ENCODE measurements at regions not wholly inside any gene's neighbourhood (a gene's known extent, or its start where the extent isn't known, plus 50 kb on each side); places are given as distances from the start of the nearest gene placed in this dataset.
"Not testable (repeated sequence)": the region's sequence is repeated elsewhere in the genome, so short reads cannot be mapped to it uniquely, and the experiment has no call there.

GRCh38 chr6:119728220-119728750, 378.7 kb upstream of the MAN1A1 start:
- 84 to 94% methylated on average over 7 of the region's 7 CpGs for WGBS, 2 donors

GRCh38 chr6:119727504-119728219, 378.1 kb upstream of the MAN1A1 start:
- no peak overlapping the region for H3K27ac ChIP-seq
- WGBS, 2 donors: 58 to 77% methylated on average over 3 of the region's 3 CpGs
- H3K9me3 ChIP-seq: no peaks in the 10 kb centered on the region

More at GRCh38 chr6:119728220-119728750, 378.7 kb upstream of the MAN1A1 start:
- Histone ChIP-seq H3K9me3 (no peaks in the 10 kb centered on the region), H3K27me3 (no peaks in the 10 kb centered on the region), H3K27ac (no peak overlapping the region), H3K4me1 (no peaks in the 10 kb centered on the region), H3K36me3 (no peaks in the 10 kb centered on the region), H3K4me3 (no peak overlapping the region)
- no peak for TF ChIP-seq EP300 (IDR thresholded peaks at IDR 0.05)
- no peak for TF ChIP-seq POLR2A (IDR thresholded peaks at IDR 0.05)
- no peak for TF ChIP-seq CTCF (IDR thresholded peaks at IDR 0.05)
- TF ChIP-seq POLR2AphosphoS5 (IDR thresholded peaks at IDR 0.05): no peak
- no peak for DNase-seq
- intact Hi-C loops (cut with DNase I): no loop called here

GRCh38 chr6:119726912-119727311, 377.4 kb upstream of the MAN1A1 start:
- H3K4me1 ChIP-seq; H3K27me3 ChIP-seq; H3K36me3 ChIP-seq; H3K9me3 ChIP-seq; H3K4me3 ChIP-seq; H3K27ac ChIP-seq; intact Hi-C loops (cut with DNase I); DNase-seq: not testable (repeated sequence)

More at GRCh38 chr6:119727504-119728219, 378.1 kb upstream of the MAN1A1 start:
- intact Hi-C loops (cut with DNase I): no loop called here
- Histone ChIP-seq H3K4me3 (no peak overlapping the region), H3K4me1 (no peaks in the 10 kb centered on the region), H3K27me3 (no peaks in the 10 kb centered on the region), H3K36me3 (no peaks in the 10 kb centered on the region)
- TF ChIP-seq POLR2A (IDR thresholded peaks at IDR 0.05) (no peak), CTCF (IDR thresholded peaks at IDR 0.05) (no peak), EP300 (IDR thresholded peaks at IDR 0.05) (no peak), POLR2AphosphoS5 (IDR thresholded peaks at IDR 0.05) (no peak)
- no peak for DNase-seq

DNA sequence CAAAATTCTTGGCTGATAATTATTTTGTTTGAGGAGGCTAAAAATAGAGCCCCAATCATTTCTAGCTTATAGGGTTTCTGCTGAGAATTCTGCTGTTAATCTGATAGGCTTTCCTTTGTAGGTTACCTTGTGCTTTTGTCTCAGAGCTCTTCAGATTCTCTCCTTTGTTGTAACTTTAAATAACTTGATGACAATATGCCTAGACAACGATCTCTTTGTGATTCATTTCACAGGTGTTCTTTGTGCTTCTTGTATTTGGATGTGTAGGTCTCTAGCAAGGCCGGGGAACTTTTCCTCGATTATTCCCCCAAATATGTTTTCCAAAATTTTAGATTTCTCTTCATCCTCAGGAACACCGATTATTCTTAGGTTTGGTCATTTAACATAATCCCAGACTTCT, 376.5 kb upstream of the MAN1A1 start:
- Histone ChIP-seq H3K27ac (no peak overlapping the region), H3K4me1 (no peaks in the 10 kb centered on the region), H3K4me3 (no peak overlapping the region), H3K27me3 (no peaks in the 10 kb centered on the region), H3K9me3 (no peaks in the 10 kb centered on the region), H3K36me3 (no peaks in the 10 kb centered on the region)
- no peak for TF ChIP-seq POLR2AphosphoS5 (IDR thresholded peaks at IDR 0.05)
- DNase-seq: no peak
- intact Hi-C loops (cut with DNase I): no loop called here
- 87% methylated on average over 4 of the region's 4 CpGs for WGBS, 2 donors

DNA sequence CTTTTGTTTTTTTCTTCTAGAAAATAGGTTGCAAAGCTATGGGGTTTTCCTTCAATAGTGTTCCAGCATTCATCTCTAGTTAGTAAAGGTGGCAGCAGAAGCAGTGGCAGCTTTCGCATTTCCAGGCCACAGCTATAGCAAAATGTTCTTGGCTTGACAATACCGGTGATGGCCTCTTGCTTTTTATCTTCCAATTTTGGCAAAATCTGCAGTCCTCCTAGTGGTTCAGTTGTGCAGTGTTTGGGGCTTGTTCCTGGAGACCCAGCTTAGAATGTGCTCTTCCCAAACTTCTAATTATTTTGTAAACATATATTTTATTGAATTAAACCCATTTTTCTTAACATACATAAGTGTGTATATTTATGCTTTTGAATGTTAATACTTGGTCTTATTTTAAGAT, 370.6 kb upstream of the MAN1A1 start:
- intact Hi-C loops (cut with DNase I): no loop called here
- H3K4me1 ChIP-seq: no peaks in the 10 kb centered on the region
- DNase-seq: no peak
- H3K27ac ChIP-seq: no peak overlapping the region
- no peak overlapping the region for H3K4me3 ChIP-seq
- H3K36me3 ChIP-seq: no peaks in the 10 kb centered on the region
- WGBS, 2 donors: 95 to 96% methylated on average over 2 of the region's 2 CpGs
- no peaks in the 10 kb centered on the region for H3K9me3 ChIP-seq
- no peaks in the 10 kb centered on the region for H3K27me3 ChIP-seq
- TF ChIP-seq EP300 (IDR thresholded peaks at IDR 0.05) (no peak), POLR2A (IDR thresholded peaks at IDR 0.05) (no peak), POLR2AphosphoS5 (IDR thresholded peaks at IDR 0.05) (no peak), CTCF (IDR thresholded peaks at IDR 0.05) (no peak)

DNA sequence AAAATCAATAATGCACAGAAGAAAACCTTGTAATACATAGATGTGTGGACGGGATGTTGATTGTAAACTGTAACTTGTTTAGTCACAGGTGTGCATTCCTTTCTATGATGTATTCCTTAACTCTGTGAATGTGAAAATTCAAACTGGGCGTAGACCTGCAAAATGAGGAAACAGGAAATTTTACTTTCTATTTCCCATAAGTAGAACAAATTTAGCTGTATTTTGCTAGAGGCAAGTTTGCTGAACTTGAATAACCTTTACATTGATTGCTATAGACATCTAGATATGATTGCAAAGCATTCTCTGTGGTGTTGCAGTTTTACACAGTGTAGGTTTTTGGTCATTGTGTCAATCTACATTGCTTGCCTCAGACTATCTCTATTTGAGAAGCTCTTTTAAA, 368.4 kb upstream of the MAN1A1 start:
- no peak for DNase-seq
- WGBS, 2 donors: 44 to 51% methylated on average over 2 of the region's 2 CpGs
- Histone ChIP-seq H3K4me1 (no peaks in the 10 kb centered on the region), H3K27me3 (no peaks in the 10 kb centered on the region), H3K27ac (no peak overlapping the region), H3K36me3 (no peaks in the 10 kb centered on the region), H3K4me3 (no peak overlapping the region), H3K9me3 (no peaks in the 10 kb centered on the region)
- intact Hi-C loops (cut with DNase I): no loop called here
- TF ChIP-seq EP300 (IDR thresholded peaks at IDR 0.05) (no peak), CTCF (IDR thresholded peaks at IDR 0.05) (no peak), POLR2AphosphoS5 (IDR thresholded peaks at IDR 0.05) (no peak), POLR2A (IDR thresholded peaks at IDR 0.05) (no peak)

Measured in sigmoid colon (tissue), 6 donors.